HG03469 (cell line): ENCODE measurements at regions not wholly inside any gene's neighbourhood (a gene's known extent, or its start where the extent isn't known, plus 50 kb on each side); places are given as distances from the start of the nearest gene placed in this dataset.
A peak's percentile ranks its signal among the peaks of the same experiment; 100 is the strongest.

Experiments
- ATAC-seq: cut with Tn5 transposase; IDR thresholded peaks from one replicate; pipeline ENCODE4 v1.9.1; 2021; ENCODE audit warnings: mild to moderate bottlenecking, moderate library complexity, moderate number of reproducible peaks; ENCODE audit not compliant: unreplicated experiment

GRCh38 chr2:150417278-150417677 is 70.2 kb downstream of the RND3 start:
- no peak for ATAC-seq

GRCh38 chr2:150415022-150415421 is 72.4 kb downstream of the RND3 start:
- ATAC-seq = no peak

GRCh38 chr2:150413910-150414309 is 73.6 kb downstream of the RND3 start:
- ATAC-seq = no peak

GRCh38 chr2:150413366-150413765 is 74.1 kb downstream of the RND3 start:
- ATAC-seq = no peak

- no peak for ATAC-seq
These were observed 76.7 kb downstream of the RND3 start for GRCh38 chr2:150410809-150411208.

GRCh38 chr2:150409196-150409595 is 78.3 kb downstream of the RND3 start:
- no peak for ATAC-seq

- ATAC-seq = no peak
These were observed 83.3 kb downstream of the RND3 start for GRCh38 chr2:150404147-150404546.

GRCh38 chr2:150403457-150403856 is 84.0 kb downstream of the RND3 start:
- ATAC-seq = peak; percentile 75

GRCh38 chr2:150402953-150403352 is 84.5 kb downstream of the RND3 start:
- ATAC-seq = no peak

GRCh38 chr2:150400849-150401248 is 86.6 kb downstream of the RND3 start:
- no peak for ATAC-seq

- ATAC-seq = no peak
These were observed 94.9 kb downstream of the RND3 start for GRCh38 chr2:150392614-150393013.

GRCh38 chr2:150391779-150392178 is 95.7 kb downstream of the RND3 start:
- no peak for ATAC-seq

- no peak for ATAC-seq
These were observed 98.0 kb downstream of the RND3 start for GRCh38 chr2:150389447-150389846.

GRCh38 chr2:150388289-150388625 is 99.2 kb downstream of the RND3 start:
- no peak for ATAC-seq

GRCh38 chr2:150387586-150388288 is 99.7 kb downstream of the RND3 start:
- ATAC-seq = no peak

GRCh38 chr2:150385211-150385610 is 102.3 kb downstream of the RND3 start:
- ATAC-seq = no peak

- no peak for ATAC-seq
These were observed 103.9 kb downstream of the RND3 start for GRCh38 chr2:150383587-150383986.

GRCh38 chr2:150379166-150379565 is 108.3 kb downstream of the RND3 start:
- ATAC-seq = no peak

GRCh38 chr2:150378686-150379085 is 108.8 kb downstream of the RND3 start:
- ATAC-seq = no peak

GRCh38 chr2:150376553-150377335 is 110.7 kb downstream of the RND3 start:
- no peak for ATAC-seq

GRCh38 chr2:150375333-150375732 is 112.1 kb downstream of the RND3 start:
- no peak for ATAC-seq

GRCh38 chr2:150374492-150374891 is 113.0 kb downstream of the RND3 start:
- ATAC-seq = no peak
